RWPE2 (cell line): ENCODE measurements at regions not wholly inside any gene's neighbourhood (a gene's known extent, or its start where the extent isn't known, plus 50 kb on each side); places are given as distances from the start of the nearest gene placed in this dataset.
"Not testable (repeated sequence)": the region's sequence is repeated elsewhere in the genome, so short reads cannot be mapped to it uniquely, and the experiment has no call there.

Experiments used
- ATAC-seq: fragments of 200-7000 bp; cut with Tn5 transposase; 3 replicates; pipeline ENCODE4 v1.9.1; 2021; ENCODE audit warnings: low read depth
- DNase-seq: peaks from one replicate; pipeline ENCODE4 v3.0.0-alpha.2; 2020; ENCODE audit warnings: low spot score
- H3K27ac ChIP-seq: fragments of 450-650 bp; 2 replicates; pipeline ENCODE4 v1.5.1; 2017; ENCODE audit warnings: mild to moderate bottlenecking; ENCODE audit not compliant: poor library complexity, severe bottlenecking
- H3K27me3 ChIP-seq: fragments of 250-450 bp; sonication (Bioruptor Pico); 2 replicates; pipeline ENCODE4 v1.5.1; 2021; ENCODE audit warnings: mild to moderate bottlenecking, moderate library complexity; ENCODE audit not compliant: insufficient read depth, poor library complexity, severe bottlenecking
- H3K36me3 ChIP-seq: fragments of 250-450 bp; sonication (Bioruptor Pico); 2 replicates; pipeline ENCODE4 v1.5.1; 2020; ENCODE audit warnings: low read depth, mild to moderate bottlenecking, moderate library complexity
- H3K4me1 ChIP-seq: fragments of 250-450 bp; sonication (Bioruptor Pico); 2 replicates; pipeline ENCODE4 v1.5.1; 2021; ENCODE audit warnings: mild to moderate bottlenecking, moderate library complexity; ENCODE audit not compliant: insufficient read depth, poor library complexity, severe bottlenecking
- H3K4me3 ChIP-seq: fragments of 250-450 bp; sonication (Bioruptor Pico); 2 replicates; pipeline ENCODE4 v1.5.1; 2021; ENCODE audit warnings: mild to moderate bottlenecking, moderate library complexity; ENCODE audit not compliant: severe bottlenecking
- H3K9me3 ChIP-seq: fragments of 250-450 bp; sonication (Bioruptor Pico); 2 replicates; pipeline ENCODE4 v1.5.1; 2021; ENCODE audit warnings: mild to moderate bottlenecking, moderate library complexity; ENCODE audit not compliant: severe bottlenecking
- TF ChIP-seq, protein P1 (sequence below): fragments of 450-650 bp; IDR thresholded peaks from one replicate; pipeline ENCODE4 v1.5.1; 2017; ENCODE audit warnings: mild to moderate bottlenecking, moderate library complexity; ENCODE audit not compliant: poor library complexity, severe bottlenecking

DNA sequence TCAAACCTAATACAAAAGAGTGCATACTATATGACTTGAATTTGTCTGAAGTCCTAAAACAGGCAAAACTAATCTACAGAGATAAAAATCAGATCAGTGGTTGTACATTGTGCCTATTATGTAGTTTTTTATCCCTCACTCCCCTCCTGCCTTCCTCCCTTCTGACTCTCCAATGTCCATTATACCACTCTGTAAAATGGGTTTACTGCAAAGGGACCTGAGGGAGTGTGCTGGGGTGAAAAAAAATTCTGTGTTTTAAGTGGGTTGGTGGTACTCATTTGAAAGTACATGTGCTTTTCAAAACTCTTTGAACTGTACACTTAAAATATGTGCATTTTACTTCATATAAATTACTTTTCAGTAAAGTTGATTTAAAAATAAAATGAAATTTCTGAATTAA, 89.0 kb upstream of the UBE2E3 start:
- DNase-seq (no peak), ATAC-seq (no peak)
- Histone ChIP-seq H3K27me3 (no peaks in the 10 kb centered on the region), H3K4me1 (peaks cover 8% of the 10 kb centered on the region), H3K4me3 (no peak overlapping the region), H3K9me3 (no peaks in the 10 kb centered on the region), H3K27ac (no peak overlapping the region), H3K36me3 (no peaks in the 10 kb centered on the region)
- TF ChIP-seq, protein P1, sequence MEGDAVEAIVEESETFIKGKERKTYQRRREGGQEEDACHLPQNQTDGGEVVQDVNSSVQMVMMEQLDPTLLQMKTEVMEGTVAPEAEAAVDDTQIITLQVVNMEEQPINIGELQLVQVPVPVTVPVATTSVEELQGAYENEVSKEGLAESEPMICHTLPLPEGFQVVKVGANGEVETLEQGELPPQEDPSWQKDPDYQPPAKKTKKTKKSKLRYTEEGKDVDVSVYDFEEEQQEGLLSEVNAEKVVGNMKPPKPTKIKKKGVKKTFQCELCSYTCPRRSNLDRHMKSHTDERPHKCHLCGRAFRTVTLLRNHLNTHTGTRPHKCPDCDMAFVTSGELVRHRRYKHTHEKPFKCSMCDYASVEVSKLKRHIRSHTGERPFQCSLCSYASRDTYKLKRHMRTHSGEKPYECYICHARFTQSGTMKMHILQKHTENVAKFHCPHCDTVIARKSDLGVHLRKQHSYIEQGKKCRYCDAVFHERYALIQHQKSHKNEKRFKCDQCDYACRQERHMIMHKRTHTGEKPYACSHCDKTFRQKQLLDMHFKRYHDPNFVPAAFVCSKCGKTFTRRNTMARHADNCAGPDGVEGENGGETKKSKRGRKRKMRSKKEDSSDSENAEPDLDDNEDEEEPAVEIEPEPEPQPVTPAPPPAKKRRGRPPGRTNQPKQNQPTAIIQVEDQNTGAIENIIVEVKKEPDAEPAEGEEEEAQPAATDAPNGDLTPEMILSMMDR: no peak

DNA sequence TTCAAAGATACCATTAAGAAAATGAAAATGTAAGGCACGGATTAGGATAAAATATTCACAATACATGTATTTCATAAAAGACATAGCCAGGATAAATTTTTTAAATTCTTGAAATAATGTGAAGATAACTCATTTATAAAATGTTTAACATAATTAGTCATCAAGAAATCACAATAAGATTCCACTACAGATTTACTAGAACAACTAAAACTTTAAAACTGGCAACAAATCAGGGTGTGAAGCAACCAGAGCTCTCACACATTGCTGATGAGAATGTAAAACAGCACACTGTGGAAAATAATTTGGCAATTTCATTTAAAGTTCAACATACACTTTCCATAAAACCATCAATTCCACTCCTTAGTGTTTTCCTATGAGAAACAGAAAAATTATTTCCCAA, 89.6 kb upstream of the UBE2E3 start:
- H3K9me3 ChIP-seq: no peaks in the 10 kb centered on the region
- ATAC-seq: peak; percentile 36; the same call in 1 of the 3 replicates
- TF ChIP-seq, protein P1: no peak
- no peaks in the 10 kb centered on the region for H3K27me3 ChIP-seq
- H3K4me1 ChIP-seq: peaks cover 8% of the 10 kb centered on the region
- no peaks in the 10 kb centered on the region for H3K36me3 ChIP-seq
- no peak for DNase-seq
- no peak overlapping the region for H3K27ac ChIP-seq
- H3K4me3 ChIP-seq: no peak overlapping the region

DNA sequence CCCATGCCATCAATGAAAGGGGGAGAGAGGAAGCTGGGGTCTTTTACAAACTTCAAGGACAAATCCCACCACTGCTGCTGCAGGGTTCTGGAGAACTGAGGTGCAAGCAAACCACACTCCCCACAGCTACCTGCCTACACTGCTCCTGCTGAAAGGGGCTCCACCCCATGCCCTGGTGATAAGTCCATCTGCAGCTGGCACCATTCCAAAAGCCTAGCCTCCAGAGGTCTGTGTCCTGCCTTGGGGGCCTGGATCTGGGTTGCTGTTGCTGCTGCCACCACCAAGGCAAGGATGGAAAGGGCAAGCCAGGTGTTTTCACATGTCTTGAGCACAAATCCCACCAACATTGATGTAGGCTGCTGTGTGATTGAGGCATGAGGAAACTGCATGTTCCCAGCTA, 97.4 kb upstream of the UBE2E3 start:
- ATAC-seq (no peak), DNase-seq (no peak)
- Histone ChIP-seq H3K4me3 (no peak overlapping the region), H3K27ac (no peak overlapping the region), H3K4me1 (no peaks in the 10 kb centered on the region), H3K27me3 (no peaks in the 10 kb centered on the region), H3K9me3 (no peaks in the 10 kb centered on the region), H3K36me3 (no peaks in the 10 kb centered on the region)
- TF ChIP-seq, protein P1: no peak

DNA sequence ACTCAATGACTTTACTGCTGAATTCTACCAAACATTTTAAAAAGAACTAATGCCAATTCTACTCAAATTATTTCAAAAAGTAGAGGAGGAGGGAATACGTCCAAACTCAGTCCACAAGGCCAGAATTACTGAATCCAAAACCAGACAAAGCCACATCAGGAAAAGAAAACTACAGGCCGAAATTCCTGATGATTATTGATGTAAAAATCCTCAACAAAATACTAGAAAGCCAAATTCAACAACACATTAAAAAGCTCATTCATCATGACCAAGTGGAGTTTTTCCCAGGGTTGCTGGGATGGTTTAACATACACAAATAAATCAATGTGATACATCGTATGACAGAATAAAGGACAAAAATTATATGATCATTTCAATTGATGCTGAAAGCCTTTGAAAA, 103.9 kb upstream of the UBE2E3 start:
- TF ChIP-seq, protein P1: no peak
- Histone ChIP-seq H3K27me3 (no peaks in the 10 kb centered on the region), H3K4me1 (no peaks in the 10 kb centered on the region), H3K36me3 (no peaks in the 10 kb centered on the region), H3K4me3 (no peak overlapping the region), H3K9me3 (peaks cover 3% of the 10 kb centered on the region), H3K27ac (no peak overlapping the region)
- DNase-seq (no peak), ATAC-seq (no peak)

DNA sequence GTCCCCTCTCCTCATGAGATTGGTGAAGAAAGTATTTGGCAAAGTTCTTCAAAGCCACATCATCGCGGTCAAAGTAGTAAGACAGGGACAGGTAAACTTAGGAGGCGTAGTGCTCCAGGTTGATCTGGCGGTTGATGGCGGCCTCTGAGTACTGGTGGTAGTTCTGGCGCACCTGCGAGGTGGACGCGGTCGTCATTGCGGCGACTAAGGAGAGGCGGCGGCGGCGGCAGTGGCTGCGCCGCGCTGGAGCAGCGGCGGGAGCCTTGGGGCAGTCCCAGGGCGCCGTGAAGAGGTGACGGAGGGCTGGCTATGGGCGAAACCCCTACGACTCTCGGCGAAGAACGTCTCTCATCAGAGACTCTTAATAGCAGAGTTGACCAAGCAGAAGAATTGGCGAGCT, 107.2 kb upstream of the UBE2E3 start:
- ATAC-seq (peak; percentile 72), DNase-seq (no peak)
- Histone ChIP-seq H3K4me1 (no peaks in the 10 kb centered on the region), H3K27ac (no peak overlapping the region), H3K27me3 (no peaks in the 10 kb centered on the region), H3K36me3 (no peaks in the 10 kb centered on the region), H3K4me3 (peak overlapping the region; percentile 14), H3K9me3 (peaks cover 3% of the 10 kb centered on the region)
- TF ChIP-seq, protein P1: no peak

DNA sequence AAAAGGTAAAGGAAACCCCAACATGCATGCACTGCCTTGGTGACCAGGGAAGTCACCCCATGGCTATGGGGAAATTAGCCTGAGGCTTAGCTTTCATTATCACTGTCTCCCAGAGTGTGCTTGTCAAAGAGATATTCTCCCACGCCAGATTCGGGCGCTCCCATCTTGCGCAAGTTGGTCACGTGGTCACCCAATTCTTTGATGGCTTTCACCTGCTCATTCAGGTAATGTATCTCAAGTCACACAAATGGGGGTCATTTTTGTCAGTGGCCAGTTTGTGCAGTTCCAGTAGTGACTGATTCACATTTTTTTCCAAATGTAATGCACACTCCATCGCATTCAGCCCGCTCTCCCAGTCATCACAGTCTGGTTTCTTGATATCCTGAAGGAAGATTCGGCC, 107.6 kb upstream of the UBE2E3 start:
- not testable (repeated sequence) for H3K4me1 ChIP-seq, H3K27me3 ChIP-seq, H3K9me3 ChIP-seq, H3K36me3 ChIP-seq, DNase-seq, ATAC-seq, H3K27ac ChIP-seq
- peak overlapping the region; percentile 14 for H3K4me3 ChIP-seq
